Chondrocyte (in vitro differentiated cells): ENCODE measurements at regions not wholly inside any gene's neighbourhood (a gene's known extent, or its start where the extent isn't known, plus 50 kb on each side); places are given as distances from the start of the nearest gene placed in this dataset.

Experiments
- DNase-seq: peaks from one replicate; pipeline ENCODE4 v3.0.0; 2021; ENCODE audit warnings: mixed read lengths, low spot score
- H3K27ac Mint-ChIP-seq: one replicate; pipeline ENCODE4 v1.8.0; 2021; ENCODE audit warnings: mild to moderate bottlenecking, moderate library complexity, mixed read lengths; ENCODE audit not compliant: unreplicated experiment
- H3K27me3 Mint-ChIP-seq: 2 replicates; pipeline ENCODE4 v1.8.0; 2021; ENCODE audit warnings: low read depth, mixed read lengths
- H3K36me3 Mint-ChIP-seq: 2 replicates; pipeline ENCODE4 v1.8.0; 2021; ENCODE audit warnings: low read depth, mixed read lengths
- H3K4me1 Mint-ChIP-seq: 2 replicates; pipeline ENCODE4 v1.8.0; 2021; ENCODE audit warnings: low read depth, mild to moderate bottlenecking, mixed read lengths
- H3K4me3 Mint-ChIP-seq: one replicate; pipeline ENCODE4 v1.8.0; 2021; ENCODE audit warnings: mild to moderate bottlenecking, moderate library complexity, mixed read lengths; ENCODE audit not compliant: unreplicated experiment
- H3K9me3 Mint-ChIP-seq: 2 replicates; pipeline ENCODE4 v1.8.0; 2021; ENCODE audit warnings: low read depth, mixed read lengths
- CTCF ChIP-seq: fragments of 200-600 bp; sonication (generic); IDR thresholded peaks from 2 replicates; pipeline ENCODE4 v1.5.0; 2021; ENCODE audit warnings: antibody characterized with exemption, mild to moderate bottlenecking, moderate library complexity

DNA sequence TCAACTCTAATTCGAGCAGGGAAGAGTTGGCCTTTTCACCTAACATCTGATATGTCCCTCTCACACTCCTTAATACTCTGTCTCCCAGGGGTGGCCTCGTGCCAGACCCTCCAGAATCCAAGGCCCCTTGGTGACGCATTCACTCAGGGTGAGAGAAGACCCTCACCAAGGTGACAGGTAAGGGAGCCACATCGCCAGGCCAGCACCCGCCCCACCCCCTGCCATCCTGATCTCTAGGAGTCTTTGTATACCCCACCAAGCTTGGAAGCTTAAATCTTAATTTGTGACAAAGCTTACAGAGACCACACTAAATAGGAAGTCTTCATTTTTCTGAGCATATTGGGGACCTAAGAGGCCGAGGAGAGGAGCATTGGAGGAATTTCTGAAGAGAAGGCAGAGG lies 286.1 kb downstream of the IRF8 start:
- no peaks in the 10 kb centered on the region for H3K4me1 Mint-ChIP-seq
- no peak overlapping the region for H3K4me3 Mint-ChIP-seq
- H3K27ac Mint-ChIP-seq = no peak overlapping the region
- TF ChIP-seq CTCF = no peak
- no peaks in the 10 kb centered on the region for H3K9me3 Mint-ChIP-seq
- DNase-seq = no peak
- H3K27me3 Mint-ChIP-seq = peaks cover 48% of the 10 kb centered on the region
- no peaks in the 10 kb centered on the region for H3K36me3 Mint-ChIP-seq

DNA sequence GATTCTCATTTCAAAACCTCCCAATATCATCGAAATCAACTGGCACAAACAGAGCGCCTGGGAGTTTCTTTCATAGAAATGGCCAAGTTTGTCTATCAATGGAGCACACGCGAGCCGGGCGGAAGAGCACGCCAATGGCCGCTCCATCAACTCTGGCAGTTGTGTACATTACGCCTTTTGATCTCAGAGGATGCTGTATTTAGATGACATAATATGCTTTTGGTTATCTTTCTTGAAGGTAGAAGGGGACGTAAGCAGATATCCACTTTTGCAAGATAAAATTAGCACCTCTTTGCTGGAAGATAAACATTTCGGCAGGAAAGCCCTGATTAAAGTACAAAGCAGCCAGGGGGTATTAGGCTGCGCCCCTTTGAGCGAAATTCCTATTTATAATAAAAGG lies 287.4 kb downstream of the IRF8 start:
- DNase-seq = no peak
- Mint-ChIP-seq H3K9me3 (no peaks in the 10 kb centered on the region), H3K27me3 (peaks cover 58% of the 10 kb centered on the region), H3K36me3 (no peaks in the 10 kb centered on the region), H3K4me3 (no peak overlapping the region), H3K4me1 (no peaks in the 10 kb centered on the region), H3K27ac (no peak overlapping the region)
- TF ChIP-seq CTCF = no peak

DNA sequence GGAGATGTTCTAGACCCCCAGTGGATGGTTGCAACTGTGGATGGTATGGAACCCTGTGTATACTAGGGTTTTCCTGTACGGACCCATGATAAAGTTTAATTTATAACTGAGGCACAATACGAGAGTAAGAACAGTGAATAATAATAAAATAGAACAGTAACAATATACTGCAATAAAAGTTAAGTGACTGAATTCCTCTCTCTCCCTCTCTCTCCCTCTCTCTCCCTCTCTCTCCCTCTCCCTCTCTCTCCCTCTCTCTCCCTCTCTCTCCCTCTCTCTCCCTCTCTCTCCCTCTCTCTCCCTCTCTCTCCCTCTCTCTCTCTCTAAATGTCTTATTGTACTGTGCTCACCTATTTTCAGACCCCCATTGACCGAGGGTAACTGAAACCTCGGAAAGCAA lies 291.0 kb downstream of the IRF8 start:
- H3K36me3 Mint-ChIP-seq = no peaks in the 10 kb centered on the region
- H3K27ac Mint-ChIP-seq = no peak overlapping the region
- H3K27me3 Mint-ChIP-seq = peaks cover 61% of the 10 kb centered on the region
- DNase-seq = no peak
- no peak overlapping the region for H3K4me3 Mint-ChIP-seq
- no peaks in the 10 kb centered on the region for H3K4me1 Mint-ChIP-seq
- no peaks in the 10 kb centered on the region for H3K9me3 Mint-ChIP-seq
- TF ChIP-seq CTCF = no peak

GRCh38 chr16:86191663-86192062 lies 292.7 kb downstream of the IRF8 start:
- Mint-ChIP-seq H3K27me3 (peaks cover 52% of the 10 kb centered on the region), H3K36me3 (no peaks in the 10 kb centered on the region), H3K4me1 (peaks cover 9% of the 10 kb centered on the region), H3K27ac (no peak overlapping the region), H3K4me3 (no peak overlapping the region), H3K9me3 (no peaks in the 10 kb centered on the region)
- no peak for DNase-seq
- no peak for TF ChIP-seq CTCF

GRCh38 chr16:86193528-86194193 lies 294.7 kb downstream of the IRF8 start:
- Mint-ChIP-seq H3K36me3 (no peaks in the 10 kb centered on the region), H3K27me3 (peaks cover 42% of the 10 kb centered on the region), H3K4me1 (peaks cover 13% of the 10 kb centered on the region), H3K4me3 (no peak overlapping the region), H3K27ac (no peak overlapping the region), H3K9me3 (no peaks in the 10 kb centered on the region)
- TF ChIP-seq CTCF = no peak
- DNase-seq = no peak
